Astrocyte of the hippocampus (primary cell): ENCODE measurements at regions not wholly inside any gene's neighbourhood (a gene's known extent, or its start where the extent isn't known, plus 50 kb on each side); places are given as distances from the start of the nearest gene placed in this dataset.

Experiments used
- DNase-seq: peaks from one replicate; pipeline ENCODE4 v3.0.0; 2011; ENCODE audit warnings: low read depth, low spot score

DNA sequence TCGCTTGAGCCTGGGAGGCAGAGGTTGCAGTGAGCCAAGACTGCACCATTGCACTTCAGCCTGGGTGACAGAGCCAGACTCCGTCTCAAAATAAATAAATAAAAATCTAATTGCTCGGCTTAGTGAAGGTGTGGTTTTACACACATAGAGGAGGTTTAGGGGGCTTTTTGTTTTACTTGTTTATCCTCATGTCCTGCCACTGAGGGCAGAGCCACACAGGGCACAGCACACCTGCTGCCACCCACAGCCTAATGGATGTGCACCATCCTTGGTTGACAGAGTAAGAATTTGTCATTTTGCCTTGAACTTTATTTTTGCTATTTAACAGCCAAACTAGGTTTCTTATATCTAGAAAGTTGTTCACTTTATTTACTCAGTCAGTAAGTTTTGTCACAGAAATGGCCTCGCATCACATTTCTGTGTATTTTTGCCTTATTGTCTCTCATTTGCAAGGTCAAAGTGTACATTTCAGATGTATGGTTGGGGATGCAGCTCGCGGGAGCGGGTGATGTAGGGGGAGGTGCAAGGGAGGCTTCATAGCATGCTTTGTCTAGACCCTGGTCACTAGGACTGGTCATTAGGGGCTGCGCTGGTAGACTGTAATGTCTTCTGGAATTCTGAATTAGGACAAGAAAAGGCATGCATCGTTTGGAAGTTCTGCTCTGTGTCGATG is 67.8 kb upstream of the NAA20 start:
- no peak for DNase-seq

DNA sequence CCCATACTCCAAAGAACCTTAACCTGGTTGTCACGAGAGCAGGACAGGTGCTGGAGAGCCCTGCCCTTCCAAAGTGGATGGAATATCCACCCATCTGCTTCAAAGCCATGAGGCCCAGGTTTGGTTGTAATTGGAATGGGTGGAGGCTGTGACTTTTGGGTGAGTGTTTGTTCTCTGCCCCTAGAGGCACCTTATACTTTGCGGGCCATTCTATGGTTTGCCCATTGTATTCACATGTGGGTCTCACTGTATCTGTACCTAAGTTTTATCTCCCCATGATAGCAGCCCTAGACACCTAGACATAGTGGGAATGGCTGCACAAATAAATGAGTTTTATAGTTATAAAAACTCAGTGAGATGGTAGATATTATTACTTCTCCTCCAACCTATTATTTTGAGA is 67.1 kb upstream of the NAA20 start:
- DNase-seq = no peak

DNA sequence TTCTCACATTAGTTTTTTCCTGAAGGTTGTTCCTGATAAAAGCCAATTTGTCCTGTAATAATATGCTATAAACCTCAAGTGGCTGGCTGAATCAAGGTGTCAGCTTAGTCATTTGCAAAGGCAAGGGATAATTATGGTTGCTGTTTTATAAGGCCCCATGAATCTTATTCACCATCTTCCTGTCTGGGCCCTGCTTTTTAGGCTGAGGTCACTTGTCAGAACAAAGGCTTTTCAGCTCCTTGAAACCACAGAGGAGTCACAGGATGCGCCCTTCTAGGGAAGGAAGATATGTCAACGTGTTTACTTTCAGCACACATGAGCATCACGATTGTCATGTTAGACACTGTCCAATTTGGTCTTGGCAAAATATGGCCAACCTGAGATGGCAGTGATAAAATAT is 64.8 kb upstream of the NAA20 start:
- DNase-seq = no peak

DNA sequence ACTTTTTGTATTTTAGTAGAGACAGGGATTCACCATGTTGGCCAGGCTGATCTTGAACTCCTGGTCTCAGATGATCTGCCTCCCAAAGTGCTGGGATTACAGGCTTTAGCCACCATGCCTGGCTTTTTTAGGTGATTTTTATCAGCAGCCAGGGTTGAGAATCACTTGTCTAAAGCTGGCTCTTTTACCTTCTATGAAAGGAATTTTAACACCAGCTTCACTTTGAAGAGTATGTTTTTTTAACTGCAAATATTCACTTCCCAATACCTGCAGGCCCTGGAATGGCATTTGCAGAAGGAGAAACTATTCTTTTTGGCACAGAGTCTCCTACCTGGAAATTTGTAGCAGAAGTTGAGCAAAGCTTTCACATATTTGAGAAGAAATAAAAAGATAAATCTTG is 63.6 kb upstream of the NAA20 start:
- DNase-seq = no peak

DNA sequence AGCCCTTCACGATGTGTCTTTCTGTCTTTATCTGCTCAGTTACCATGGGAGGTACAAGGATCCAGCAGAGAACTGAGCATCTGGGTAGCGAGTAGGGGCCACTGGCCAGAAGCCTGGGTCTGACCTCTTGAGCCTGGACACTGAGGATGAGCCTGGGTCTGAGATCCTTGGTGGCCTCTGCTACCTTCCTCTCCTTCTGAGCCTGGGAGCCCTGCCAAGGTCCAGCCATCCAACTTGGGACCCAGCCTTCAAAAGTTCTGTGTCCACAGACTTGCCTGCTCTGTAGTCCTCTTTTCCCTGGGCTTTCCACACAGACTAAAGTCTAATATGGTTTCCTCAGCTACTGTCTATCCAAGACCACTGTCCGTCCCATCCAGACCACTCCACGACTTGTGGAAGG is 60.2 kb upstream of the NAA20 start:
- DNase-seq = no peak

DNA sequence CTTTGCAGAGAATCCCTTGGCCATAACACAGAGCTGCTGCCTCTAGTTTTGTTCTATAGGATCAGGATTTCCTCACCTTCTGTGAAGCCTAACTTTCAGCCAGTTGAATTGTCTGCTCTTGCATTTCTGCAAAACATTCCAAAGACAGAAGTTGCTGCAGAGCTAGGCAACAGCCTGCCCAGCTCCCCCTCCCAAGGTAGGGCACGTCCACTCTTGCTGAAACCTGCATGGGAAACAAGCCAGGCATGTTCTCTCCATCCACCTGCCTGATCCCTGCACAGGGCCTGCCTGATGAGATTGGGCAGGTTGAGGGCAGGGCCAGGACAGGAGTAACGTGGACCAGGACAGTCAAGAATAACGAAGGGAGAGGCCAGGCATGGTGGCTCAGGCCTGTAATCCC is 58.9 kb upstream of the NAA20 start:
- DNase-seq = no peak

DNA sequence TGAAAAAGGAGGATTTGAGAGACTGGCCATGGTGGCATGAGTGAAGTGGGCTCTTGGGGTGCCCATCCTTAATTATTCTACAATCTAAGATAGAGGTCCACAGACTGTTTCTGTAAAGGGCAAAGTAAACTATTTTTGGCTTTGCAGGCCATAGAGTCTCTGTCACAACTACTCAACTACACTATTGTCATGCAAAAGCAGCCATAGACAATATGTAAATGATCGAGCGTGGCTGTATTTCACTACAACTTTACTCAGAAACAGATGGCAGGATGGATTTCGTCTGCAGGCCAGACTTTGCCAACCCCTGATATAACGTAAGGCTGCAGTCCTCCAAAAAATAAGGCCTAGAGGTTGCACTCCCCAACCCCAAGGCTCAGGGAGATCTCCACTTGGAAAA is 58.2 kb upstream of the NAA20 start:
- no peak for DNase-seq

DNA sequence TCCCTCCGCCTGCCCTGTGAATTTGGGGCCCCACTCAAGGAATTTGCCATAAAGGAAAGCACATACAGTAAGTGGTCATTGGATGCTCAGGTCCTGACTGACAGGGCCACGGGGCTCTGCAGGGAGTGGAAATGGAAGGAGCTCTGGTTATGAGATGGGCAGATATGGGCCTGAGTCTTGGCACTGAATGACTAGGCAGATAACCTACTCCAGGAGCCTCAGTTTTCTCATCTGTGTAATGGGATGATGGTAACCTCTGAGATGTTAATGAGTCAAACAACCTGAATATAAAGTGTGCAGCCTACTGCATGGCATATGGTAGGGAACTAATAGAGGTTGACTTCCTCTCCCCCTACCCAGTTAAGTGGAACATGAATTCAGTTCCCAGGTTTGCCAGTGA is 56.4 kb upstream of the NAA20 start:
- no peak for DNase-seq

DNA sequence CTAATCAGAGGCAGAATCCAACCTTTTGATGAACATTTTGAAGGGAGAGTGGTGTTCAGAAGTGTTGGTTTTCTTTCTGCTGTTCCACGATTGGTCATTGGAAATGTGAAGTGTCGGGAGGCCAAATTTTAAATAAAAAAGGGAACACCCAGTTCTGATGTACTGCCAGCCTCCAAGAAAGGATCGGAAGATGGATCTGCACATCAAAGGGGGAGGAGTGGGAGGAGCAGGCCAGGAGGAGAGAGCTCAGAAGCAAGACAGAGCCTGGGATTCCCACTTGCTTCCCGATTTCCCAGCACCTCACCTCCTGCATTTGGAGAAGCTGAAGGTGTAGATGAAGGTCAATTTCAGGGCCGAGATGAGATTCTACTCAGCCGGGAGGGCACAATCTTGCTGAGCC is 55.9 kb upstream of the NAA20 start:
- DNase-seq = no peak

DNA sequence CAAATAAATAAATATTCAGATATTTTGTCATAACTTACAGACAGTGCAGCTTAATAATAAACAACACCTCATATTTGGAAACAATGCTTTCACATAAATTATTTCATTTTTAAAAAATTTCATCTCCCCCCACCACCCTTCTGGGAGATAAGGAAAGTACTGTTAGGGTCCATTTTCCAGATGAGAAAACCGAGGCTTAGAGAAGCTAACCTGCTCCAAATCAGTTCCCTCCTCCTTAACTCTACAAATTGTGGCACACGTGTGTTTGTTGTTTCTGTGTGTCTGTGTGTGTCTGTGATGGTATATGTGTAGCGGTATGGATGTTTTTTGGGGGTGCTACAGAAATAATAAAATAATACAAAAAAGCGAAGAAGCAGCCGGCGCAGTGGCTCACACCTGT is 54.2 kb upstream of the NAA20 start:
- DNase-seq = no peak

DNA sequence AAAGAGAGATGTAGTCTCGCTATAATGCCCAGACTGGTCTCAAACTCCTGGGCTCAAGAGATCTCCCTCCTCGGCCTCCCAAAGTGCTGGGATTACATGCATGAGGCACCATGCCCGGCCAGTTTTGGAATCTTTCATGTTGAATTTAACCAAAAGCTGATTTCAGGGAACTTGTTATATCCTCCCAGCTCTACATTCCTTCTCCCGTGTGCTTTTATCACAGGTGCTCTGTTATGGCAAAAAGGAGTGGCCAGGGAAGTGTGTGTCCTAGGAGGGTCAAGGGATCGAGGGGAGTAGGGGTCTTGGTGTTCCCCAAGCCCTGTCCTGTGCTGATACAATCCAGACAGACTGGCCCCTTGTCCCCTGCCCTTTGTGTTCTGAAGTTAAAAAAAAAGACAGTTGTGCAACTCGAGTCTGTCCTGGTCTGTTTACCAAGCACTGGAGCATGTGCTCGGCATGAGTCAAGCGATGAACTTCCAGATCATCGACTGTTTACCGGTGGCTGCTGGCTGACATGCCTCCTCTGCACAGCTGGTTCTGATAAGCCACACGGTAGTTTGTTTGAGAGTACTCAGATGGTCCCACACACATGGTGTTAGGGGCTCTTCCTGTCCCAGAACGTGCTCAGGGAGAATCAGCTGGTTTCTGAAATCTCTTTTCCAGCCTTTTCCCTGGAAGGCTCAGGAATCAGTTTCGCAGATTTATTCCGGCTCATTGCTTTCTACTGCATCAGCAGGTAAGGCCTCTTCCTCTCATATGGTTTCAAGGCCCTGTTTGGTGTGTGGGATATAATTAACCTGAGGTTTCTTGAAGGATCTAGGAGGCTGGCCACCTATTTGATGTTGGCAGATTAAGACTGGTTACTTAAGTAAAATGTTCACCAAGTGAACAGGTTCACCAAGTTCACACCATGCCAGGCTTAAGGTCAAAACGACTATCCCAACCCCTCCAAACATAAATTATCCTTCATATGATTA is 52.6 kb upstream of the NAA20 start:
- peak; percentile 63 for DNase-seq

DNA sequence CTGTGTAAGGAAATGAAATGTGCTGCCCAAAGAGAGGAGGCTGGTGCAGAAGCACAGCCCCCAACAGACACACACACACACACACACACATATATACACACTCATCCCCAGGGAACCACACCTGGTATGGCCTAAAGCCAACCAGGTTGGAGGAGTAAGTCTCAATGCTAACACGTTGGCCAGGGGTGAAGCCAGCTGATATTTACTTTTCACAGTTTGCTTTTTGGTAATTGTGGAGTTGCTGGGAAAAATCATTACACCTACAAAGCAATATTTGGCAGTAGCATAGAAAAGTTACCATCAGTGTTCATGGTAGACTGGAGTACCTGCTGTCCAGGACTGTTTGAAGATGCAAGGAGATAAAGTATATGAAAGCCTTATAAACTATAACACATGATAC is 50.3 kb upstream of the NAA20 start:
- DNase-seq = no peak
